Adipocyte (in vitro differentiated cells): ENCODE measurements at regions not wholly inside any gene's neighbourhood (a gene's known extent, or its start where the extent isn't known, plus 50 kb on each side); places are given as distances from the start of the nearest gene placed in this dataset.
"Not testable (repeated sequence)": the region's sequence is repeated elsewhere in the genome, so short reads cannot be mapped to it uniquely, and the experiment has no call there.

Experiments
- DNase-seq: peaks from one replicate; pipeline ENCODE4 v3.0.0-alpha.2; 2015; ENCODE audit warnings: low read depth
- H3K27me3 ChIP-seq: replicated peaks from 2 replicates; pipeline ENCODE4 v1.7.0; 2013; ENCODE audit warnings: mild to moderate bottlenecking, low read length, moderate library complexity; ENCODE audit not compliant: control insufficient read depth, insufficient read depth
- H3K36me3 ChIP-seq: 2 replicates; pipeline ENCODE4 v1.7.0; 2013; ENCODE audit warnings: low read length, mild to moderate bottlenecking, moderate library complexity; ENCODE audit not compliant: control insufficient read depth, insufficient read depth, severe bottlenecking
- H3K4me1 ChIP-seq: 2 replicates; pipeline ENCODE4 v1.7.0; 2013; ENCODE audit warnings: mild to moderate bottlenecking, low read length, moderate library complexity; ENCODE audit not compliant: control insufficient read depth, insufficient read depth
- H3K4me3 ChIP-seq: 2 replicates; pipeline ENCODE4 v1.7.0; 2013; ENCODE audit warnings: mild to moderate bottlenecking, low read length, moderate library complexity
- H3K9ac ChIP-seq: 2 replicates; pipeline ENCODE4 v1.7.0; 2013; ENCODE audit warnings: mild to moderate bottlenecking, low read length, moderate library complexity
- H3K9me3 ChIP-seq: 2 replicates; pipeline ENCODE4 v1.7.0; 2013; ENCODE audit warnings: mild to moderate bottlenecking, low read length, moderate library complexity; ENCODE audit not compliant: control insufficient read depth

DNA sequence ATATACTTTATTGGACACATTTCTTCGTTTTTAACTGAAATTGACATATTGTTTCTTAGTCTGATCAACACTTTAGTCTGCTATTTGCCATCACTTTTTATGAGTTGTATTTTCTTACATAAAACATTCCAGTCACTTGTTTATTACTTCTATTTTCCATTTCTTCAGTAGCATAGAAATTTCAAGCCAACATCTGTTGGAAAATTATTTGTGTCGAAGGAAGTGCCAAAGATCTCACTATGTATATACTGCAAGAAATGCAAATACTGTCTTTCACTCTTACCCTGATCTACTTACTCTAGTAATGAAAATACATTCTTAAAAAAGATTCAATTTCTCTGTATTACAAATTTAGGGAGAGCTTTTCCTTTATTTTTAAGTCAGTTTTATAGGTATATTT, 105.9 kb downstream of the SLC17A6 start:
- H3K9me3 ChIP-seq: no peaks in the 10 kb centered on the region
- H3K9ac ChIP-seq: no peak overlapping the region
- peaks cover 5% of the 10 kb centered on the region for H3K4me1 ChIP-seq
- DNase-seq: no peak
- H3K4me3 ChIP-seq: no peak overlapping the region
- H3K36me3 ChIP-seq: no peaks in the 10 kb centered on the region
- no peaks in the 10 kb centered on the region for H3K27me3 ChIP-seq

- DNase-seq: no peak
- H3K9me3 ChIP-seq: no peaks in the 10 kb centered on the region
- H3K9ac ChIP-seq: no peak overlapping the region
- no peak overlapping the region for H3K4me3 ChIP-seq
- no peaks in the 10 kb centered on the region for H3K27me3 ChIP-seq
- no peaks in the 10 kb centered on the region for H3K4me1 ChIP-seq
- no peaks in the 10 kb centered on the region for H3K36me3 ChIP-seq
Measured at GRCh38 chr11:22441831-22442230, 103.7 kb downstream of the SLC17A6 start.

GRCh38 chr11:22435582-22435981, 97.4 kb downstream of the SLC17A6 start:
- H3K4me1 ChIP-seq, H3K9ac ChIP-seq, H3K27me3 ChIP-seq, H3K36me3 ChIP-seq, DNase-seq, H3K4me3 ChIP-seq, H3K9me3 ChIP-seq: not testable (repeated sequence)

DNA sequence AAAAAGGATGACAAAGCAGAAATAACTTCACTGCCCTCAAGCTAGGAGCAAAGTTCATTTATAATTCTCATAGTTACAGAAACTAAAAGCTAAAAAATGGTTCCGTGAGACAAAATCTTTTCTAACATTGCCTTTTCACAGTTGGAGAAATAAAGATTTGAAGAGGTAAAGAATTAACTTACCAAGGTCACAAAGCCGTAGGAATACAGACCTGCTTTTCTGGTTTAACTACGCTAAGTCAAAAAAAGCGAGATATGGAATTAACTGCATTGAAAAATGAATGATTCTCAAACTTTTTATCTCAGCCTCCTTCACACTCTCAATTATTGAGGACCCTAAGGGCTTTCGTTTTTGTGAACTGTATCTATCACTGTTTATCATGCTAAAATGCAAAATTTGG, 95.3 kb downstream of the SLC17A6 start:
- Histone ChIP-seq H3K9me3 (no peaks in the 10 kb centered on the region), H3K4me1 (peaks cover 7% of the 10 kb centered on the region), H3K4me3 (peak overlapping the region; percentile 78), H3K36me3 (no peaks in the 10 kb centered on the region), H3K27me3 (no peaks in the 10 kb centered on the region), H3K9ac (no peak overlapping the region)
- no peak for DNase-seq

DNA sequence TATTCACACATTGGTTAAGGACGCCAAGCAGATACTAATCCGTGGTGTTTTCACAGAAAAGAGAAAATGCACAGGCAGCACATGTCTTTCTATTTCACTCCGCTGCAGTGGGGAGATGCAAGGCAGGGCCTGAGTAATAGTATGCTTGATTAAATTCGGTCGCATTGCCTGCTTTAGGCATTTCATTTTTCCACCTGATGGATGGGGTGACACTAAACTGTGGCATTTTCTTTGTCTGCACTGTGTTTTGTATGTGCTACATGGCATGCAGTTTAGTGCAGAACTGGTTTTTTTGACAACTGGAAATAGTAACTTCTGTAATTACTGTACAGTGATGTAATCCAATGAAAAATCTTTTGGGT, 94.9 kb downstream of the SLC17A6 start:
- Histone ChIP-seq H3K9me3 (no peaks in the 10 kb centered on the region), H3K4me3 (peak overlapping the region; percentile 78), H3K27me3 (no peaks in the 10 kb centered on the region), H3K9ac (peak overlapping the region; percentile 33), H3K36me3 (no peaks in the 10 kb centered on the region), H3K4me1 (peaks cover 7% of the 10 kb centered on the region)
- peak; percentile 28 for DNase-seq

GRCh38 chr11:22432291-22433093, 94.3 kb downstream of the SLC17A6 start:
- Histone ChIP-seq H3K36me3 (no peaks in the 10 kb centered on the region), H3K9ac (peak overlapping the region; percentile 33), H3K27me3 (no peaks in the 10 kb centered on the region), H3K4me1 (peaks cover 7% of the 10 kb centered on the region), H3K4me3 (peak overlapping the region; percentile 78), H3K9me3 (no peaks in the 10 kb centered on the region)
- DNase-seq: no peak

GRCh38 chr11:22431106-22431505, 92.9 kb downstream of the SLC17A6 start:
- Histone ChIP-seq H3K27me3 (no peaks in the 10 kb centered on the region), H3K4me1 (peaks cover 7% of the 10 kb centered on the region), H3K36me3 (no peaks in the 10 kb centered on the region), H3K9ac (no peak overlapping the region), H3K4me3 (no peak overlapping the region), H3K9me3 (no peaks in the 10 kb centered on the region)
- DNase-seq: no peak

- no peak for DNase-seq
- H3K9ac ChIP-seq: no peak overlapping the region
- H3K27me3 ChIP-seq: no peaks in the 10 kb centered on the region
- no peaks in the 10 kb centered on the region for H3K9me3 ChIP-seq
- H3K4me3 ChIP-seq: no peak overlapping the region
- H3K4me1 ChIP-seq: peaks cover 7% of the 10 kb centered on the region
- no peaks in the 10 kb centered on the region for H3K36me3 ChIP-seq
Measured at GRCh38 chr11:22430639-22431038, 92.5 kb downstream of the SLC17A6 start.

GRCh38 chr11:22430141-22430541, 92.0 kb downstream of the SLC17A6 start:
- H3K27me3 ChIP-seq: no peaks in the 10 kb centered on the region
- no peak for DNase-seq
- no peaks in the 10 kb centered on the region for H3K36me3 ChIP-seq
- H3K9me3 ChIP-seq: no peaks in the 10 kb centered on the region
- H3K4me1 ChIP-seq: peaks cover 7% of the 10 kb centered on the region
- no peak overlapping the region for H3K4me3 ChIP-seq
- H3K9ac ChIP-seq: no peak overlapping the region
